HG03175 (cell line): ENCODE measurements at regions not wholly inside any gene's neighbourhood (a gene's known extent, or its start where the extent isn't known, plus 50 kb on each side); places are given as distances from the start of the nearest gene placed in this dataset.
A peak's percentile ranks its signal among the peaks of the same experiment; 100 is the strongest.
"Not testable (repeated sequence)": the region's sequence is repeated elsewhere in the genome, so short reads cannot be mapped to it uniquely, and the experiment has no call there.

ENCODE experiments used
- ATAC-seq: cut with Tn5 transposase; IDR thresholded peaks from one replicate; pipeline ENCODE4 v1.9.1; 2021; ENCODE audit warnings: mild to moderate bottlenecking, moderate library complexity; ENCODE audit not compliant: unreplicated experiment

- ATAC-seq, result not testable (repeated sequence)
Observed at GRCh38 chrX:131875827-131876226, 147.3 kb upstream of the STK26 start.

- ATAC-seq, result no peak
Observed at GRCh38 chrX:131881194-131881593, 141.9 kb upstream of the STK26 start.

GRCh38 chrX:131885042-131885441 is 138.1 kb upstream of the STK26 start:
- ATAC-seq, result not testable (repeated sequence)

- ATAC-seq, result not testable (repeated sequence)
Observed at GRCh38 chrX:131893857-131894256, 129.2 kb upstream of the STK26 start.

- ATAC-seq, result no peak
Observed at GRCh38 chrX:131894995-131895394, 128.1 kb upstream of the STK26 start.

- no peak for ATAC-seq
Observed at GRCh38 chrX:131895807-131896206, 127.3 kb upstream of the STK26 start.

- no peak for ATAC-seq
Observed at GRCh38 chrX:131901546-131901945, 121.6 kb upstream of the STK26 start.

GRCh38 chrX:131907488-131908314 is 115.4 kb upstream of the STK26 start:
- ATAC-seq, result no peak

GRCh38 chrX:131910586-131910985 is 112.5 kb upstream of the STK26 start:
- no peak for ATAC-seq

- no peak for ATAC-seq
Observed at GRCh38 chrX:131915488-131915887, 107.6 kb upstream of the STK26 start.

- no peak for ATAC-seq
Observed at GRCh38 chrX:131917588-131917987, 105.5 kb upstream of the STK26 start.

GRCh38 chrX:131918839-131919238 is 104.3 kb upstream of the STK26 start:
- ATAC-seq, result no peak

GRCh38 chrX:131923614-131924250 is 99.4 kb upstream of the STK26 start:
- no peak for ATAC-seq

- no peak for ATAC-seq
Observed at GRCh38 chrX:131938749-131939148, 84.4 kb upstream of the STK26 start.

GRCh38 chrX:131942034-131942433 is 81.1 kb upstream of the STK26 start:
- ATAC-seq, result no peak

GRCh38 chrX:131944936-131945902 is 77.9 kb upstream of the STK26 start:
- no peak for ATAC-seq

GRCh38 chrX:131951166-131951565 is 71.9 kb upstream of the STK26 start:
- no peak for ATAC-seq

- ATAC-seq, result peak; percentile 84
Observed at GRCh38 chrX:131955099-131955777, 67.9 kb upstream of the STK26 start.

- no peak for ATAC-seq
Observed at GRCh38 chrX:131958724-131959123, 64.4 kb upstream of the STK26 start.

GRCh38 chrX:131970347-131970746 is 52.8 kb upstream of the STK26 start:
- no peak for ATAC-seq
